Tibial nerve (tissue), 4 donors: ENCODE measurements at regions not wholly inside any gene's neighbourhood (a gene's known extent, or its start where the extent isn't known, plus 50 kb on each side); places are given as distances from the start of the nearest gene placed in this dataset.

Experiments
- CTCF ChIP-seq, 5 experiments: fragments of 200-600 bp in 3 of 5; fragments of 450-650 bp in 2 of 5; sonication (generic) in 3 of 5; IDR thresholded peaks; one replicate each; pipeline ENCODE4 v1.5.1; 2016 to 2019; ENCODE audit warnings: antibody characterized with exemption in 5 of 5, mild to moderate bottlenecking in 3 of 5, moderate library complexity in 2 of 5
- EP300 ChIP-seq, 2 donors: sonication (generic); formaldehyde crosslinking; IDR thresholded peaks; one replicate each; pipeline ENCODE4 v1.6.1; 2017; ENCODE audit warnings: antibody characterized with exemption in 2 of 2, mild to moderate bottlenecking in 1 of 2
- POLR2A ChIP-seq, 2 donors: fragments of 450-650 bp; IDR thresholded peaks; one replicate each; pipeline ENCODE4 v1.6.1; 2017; ENCODE audit warnings: antibody characterized with exemption in 2 of 2, mild to moderate bottlenecking in 2 of 2, moderate library complexity in 2 of 2

GRCh38 chr5:171649075-171649401, 136.6 kb upstream of the SMIM23 start:
- TF ChIP-seq CTCF (IDR thresholded peaks at IDR 0.05) (no peak), POLR2A (IDR thresholded peaks at IDR 0.05) (no peak), EP300 (IDR thresholded peaks at IDR 0.05) (no peak)
